H1 (cell line): ENCODE measurements at regions not wholly inside any gene's neighbourhood (a gene's known extent, or its start where the extent isn't known, plus 50 kb on each side); places are given as distances from the start of the nearest gene placed in this dataset.

Experiments
- CTCF ChIA-PET: fragments of 300-600 bp; sonication (Branson Sonifier 250); formaldehyde crosslinking; loops from one replicate; lab custom pipeline; 2021; ENCODE audit not compliant: partially characterized antibody; lab: Charles Lee
- POLR2A ChIA-PET: fragments of 300-600 bp; sonication (Branson Sonifier 250); formaldehyde crosslinking; loops from one replicate; lab custom pipeline; 2021; ENCODE audit warnings: inconsistent platforms; ENCODE audit not compliant: partially characterized antibody; lab: Charles Lee
- DNase-seq, 2 experiments: peaks; one replicate each; pipeline versions ENCODE4 v3.0.0 to v3.0.0-alpha.2; 2010 to 2022; ENCODE audit warnings: low spot score in 2 of 2, low read depth in 1 of 2, mixed read lengths in 1 of 2
- FAIRE-seq: peaks from 2 replicates; lab custom pipeline; 2011; peaks lifted over from hg19 to GRCh38; lab: Jason Lieb, UNC
- H2AFZ ChIP-seq: 2 replicates; pipeline ENCODE4 v1.8.1; 2012; ENCODE audit warnings: low read length, inconsistent platforms
- H2AK5ac ChIP-seq: 2 replicates; pipeline ENCODE4 v1.6.1; 2013; ENCODE audit warnings: low read depth, low read length
- H2BK120ac ChIP-seq: replicated peaks from 2 replicates; pipeline ENCODE3; 2013; ENCODE audit warnings: low read depth, low read length, inconsistent platforms
- H2BK12ac ChIP-seq: 2 replicates; pipeline ENCODE4 v1.6.1; 2013; ENCODE audit warnings: low read depth, low read length
- H2BK15ac ChIP-seq: 2 replicates; pipeline ENCODE4 v1.6.1; 2013; ENCODE audit warnings: low read length
- H2BK20ac ChIP-seq: 2 replicates; pipeline ENCODE4 v1.6.1; 2013; ENCODE audit warnings: low read length
- H2BK5ac ChIP-seq: 2 replicates; pipeline ENCODE4 v1.6.1; 2013; ENCODE audit warnings: low read depth, low read length
- H3K14ac ChIP-seq: 2 replicates; pipeline ENCODE4 v1.6.1; 2013; ENCODE audit warnings: inconsistent platforms; ENCODE audit not compliant: insufficient read length
- H3K18ac ChIP-seq: 2 replicates; pipeline ENCODE4 v1.6.1; 2013; ENCODE audit warnings: low read length; ENCODE audit errors: extremely low read depth
- H3K23ac ChIP-seq: 2 replicates; pipeline ENCODE4 v1.6.1; 2013; ENCODE audit warnings: inconsistent platforms; ENCODE audit not compliant: insufficient read length
- H3K23me2 ChIP-seq: 2 replicates; pipeline ENCODE4 v1.6.1; 2013; ENCODE audit warnings: low read depth, low read length
- H3K27ac ChIP-seq: 2 replicates; pipeline ENCODE4 v1.6.1; 2011; ENCODE audit warnings: low read depth, low read length, inconsistent platforms
- H3K27me3 ChIP-seq, 4 experiments: replicated peaks in 1 of 4; 1 replicate in 1 of 4; 2 replicates in 3 of 4; pipeline versions ENCODE4 v1.6.1 to v1.8.1; 2011 to 2013; ENCODE audit warnings: low read length in 3 of 4, mild to moderate bottlenecking in 3 of 4, inconsistent platforms in 2 of 4, mixed read lengths in 2 of 4, moderate library complexity in 1 of 4; ENCODE audit not compliant: control insufficient read depth in 3 of 4, insufficient read depth in 3 of 4; ENCODE audit errors: extremely low read depth in 1 of 4
- H3K36me3 ChIP-seq, 4 experiments: 2 replicates each; pipeline versions ENCODE4 v1.6.1 to v1.8.1; 2011 to 2013; ENCODE audit warnings: mild to moderate bottlenecking in 4 of 4, low read length in 3 of 4, moderate library complexity in 2 of 4, control low read depth in 1 of 4, inconsistent platforms in 1 of 4; ENCODE audit not compliant: insufficient read depth in 4 of 4, control insufficient read depth in 2 of 4
- H3K4ac ChIP-seq: replicated peaks from 2 replicates; pipeline ENCODE3; 2013; ENCODE audit warnings: low read length, low read depth, mixed read lengths, inconsistent platforms; ENCODE audit not compliant: insufficient read length
- H3K4me1 ChIP-seq, 4 experiments: replicated peaks in 1 of 4; 1 replicate in 1 of 4; 2 replicates in 3 of 4; pipeline versions ENCODE4 v1.6.1 to v1.8.1; 2011 to 2013; ENCODE audit warnings: low read length in 3 of 4, inconsistent platforms in 2 of 4, mixed read lengths in 1 of 4; ENCODE audit not compliant: insufficient read depth in 4 of 4, control insufficient read depth in 3 of 4
- H3K4me2 ChIP-seq, 2 experiments: 2 replicates each; pipeline versions ENCODE4 v1.6.1 to v1.8.1; 2011 to 2013; ENCODE audit warnings: low read depth in 2 of 2, low read length in 2 of 2, control low read depth in 1 of 2, inconsistent platforms in 1 of 2, mild to moderate bottlenecking in 1 of 2; ENCODE audit not compliant: insufficient read depth in 1 of 2
- H3K4me3 ChIP-seq, 4 experiments: fragments of 200-600, 300-600 bp in 1 of 4; sonication (generic), shearing (Covaris generic), sonication (Bioruptor Twin) in 1 of 4; 2 replicates each; pipeline versions ENCODE4 v1.5.1 to v1.8.1; 2011 to 2016; ENCODE audit warnings: low read length in 4 of 4, low read depth in 3 of 4, control low read depth in 2 of 4, inconsistent platforms in 2 of 4, mild to moderate bottlenecking in 2 of 4, mixed read lengths in 1 of 4, moderate library complexity in 1 of 4; ENCODE audit not compliant: insufficient read depth in 2 of 4; ENCODE audit errors: extremely low read depth in 1 of 4
- H3K56ac ChIP-seq: replicated peaks from 2 replicates; pipeline ENCODE3; 2013; ENCODE audit warnings: low read depth, mild to moderate bottlenecking, mixed read lengths, low read length, inconsistent platforms; ENCODE audit not compliant: insufficient read length
- H3K79me1 ChIP-seq: 2 replicates; pipeline ENCODE4 v1.6.1; 2013; ENCODE audit warnings: low read depth, low read length, control low read depth
- H3K79me2 ChIP-seq, 2 experiments: 2 replicates each; pipeline versions ENCODE4 v1.6.1 to v1.8.1; 2012 to 2013; ENCODE audit warnings: low read length in 2 of 2, mild to moderate bottlenecking in 2 of 2, inconsistent platforms in 1 of 2; ENCODE audit not compliant: insufficient read depth in 2 of 2, control insufficient read depth in 1 of 2
- H3K9ac ChIP-seq, 4 experiments: replicated peaks in 1 of 4; 1 replicate in 1 of 4; 2 replicates in 3 of 4; pipeline versions ENCODE4 v1.6.1 to v1.8.1; 2011 to 2013; ENCODE audit warnings: low read depth in 3 of 4, low read length in 3 of 4, control low read depth in 2 of 4, mild to moderate bottlenecking in 2 of 4, moderate library complexity in 2 of 4, inconsistent platforms in 1 of 4; ENCODE audit errors: extremely low read depth in 1 of 4
- H3K9me3 ChIP-seq, 2 experiments: 2 replicates each; pipeline versions ENCODE4 v1.6.1 to v1.8.1; 2012 to 2013; ENCODE audit warnings: mild to moderate bottlenecking in 2 of 2, moderate library complexity in 2 of 2, control low read depth in 1 of 2, inconsistent platforms in 1 of 2, low read depth in 1 of 2, low read length in 1 of 2, mixed read lengths in 1 of 2; ENCODE audit not compliant: insufficient read depth in 2 of 2
- H4K20me1 ChIP-seq, 2 experiments: replicated peaks in 1 of 2; 2 replicates each; pipeline versions ENCODE3 to v1.8.1; 2011 to 2013; ENCODE audit warnings: inconsistent platforms in 2 of 2, low read length in 2 of 2, mild to moderate bottlenecking in 1 of 2; ENCODE audit not compliant: insufficient read depth in 2 of 2, control insufficient read depth in 1 of 2
- H4K5ac ChIP-seq: 2 replicates; pipeline ENCODE4 v1.6.1; 2013; ENCODE audit warnings: low read length, low read depth, mixed read lengths, inconsistent platforms; ENCODE audit not compliant: insufficient read length
- H4K8ac ChIP-seq: 2 replicates; pipeline ENCODE4 v1.8.0; 2013; ENCODE audit warnings: mild to moderate bottlenecking, moderate library complexity, low read length, inconsistent platforms; ENCODE audit not compliant: insufficient read depth; ENCODE audit errors: extremely low read depth
- H4K91ac ChIP-seq: replicated peaks from 2 replicates; pipeline ENCODE3; 2013; ENCODE audit warnings: low read length, mixed read lengths, inconsistent platforms; ENCODE audit not compliant: insufficient read length
- ASH2L ChIP-seq: fragments of 200-600, 300-600 bp; sonication (generic); IDR thresholded peaks from one replicate; pipeline ENCODE4 v1.7.1; 2017; ENCODE audit warnings: low read length
- BCL11A ChIP-seq, 2 experiments: IDR thresholded peaks; one replicate each; pipeline ENCODE4 v1.6.1; 2011; ENCODE audit warnings: low read depth in 2 of 2, low read length in 2 of 2, mild to moderate bottlenecking in 2 of 2
- CBX5 ChIP-seq: fragments of 300-800, 300-1000 bp; sonication (generic); IDR thresholded peaks from 2 replicates; pipeline ENCODE4 v1.7.1; 2016; ENCODE audit warnings: antibody characterized with exemption, low read length, low read depth
- CREB1 ChIP-seq: IDR thresholded peaks from 2 replicates; pipeline ENCODE4 v1.6.1; 2012; ENCODE audit warnings: inconsistent platforms
- HDAC6 ChIP-seq: IDR thresholded peaks from one replicate; pipeline ENCODE4 v1.7.1; 2012; ENCODE audit warnings: low read depth, mild to moderate bottlenecking, inconsistent platforms, low read length, moderate library complexity
- NANOG ChIP-seq: IDR thresholded peaks from 2 replicates; pipeline ENCODE4 v1.6.1; 2011; ENCODE audit warnings: low read length, low read depth, mild to moderate bottlenecking, inconsistent platforms; ENCODE audit not compliant: insufficient read depth, poor library complexity, severe bottlenecking
- RFX5 ChIP-seq: IDR thresholded peaks from 2 replicates; pipeline ENCODE4 v1.6.1; 2011; ENCODE audit warnings: low read depth, low read length, improper control_type of control experiment, borderline replicate concordance
- RXRA ChIP-seq: IDR thresholded peaks from 2 replicates; pipeline ENCODE4 v1.6.1; 2011; ENCODE audit warnings: low read depth, mild to moderate bottlenecking, low read length, moderate library complexity; ENCODE audit not compliant: insufficient read depth
- USF2 ChIP-seq: IDR thresholded peaks from 2 replicates; pipeline ENCODE4 v1.6.1; 2011; ENCODE audit warnings: low read length, improper control_type of control experiment
- ZNF274 ChIP-seq: IDR thresholded peaks from 2 replicates; pipeline ENCODE4 v1.7.0; 2012; ENCODE audit warnings: low read length, borderline replicate concordance; ENCODE audit errors: extremely low read depth
- WGBS, 2 experiments: shearing (Covaris generic) in 1 of 2; methylation state at CpG; one replicate each; pipeline versions ENCODE4 v1.1.6 to v1.1.7; 2013 to 2015; ENCODE audit warnings: low lambda C conversion rate in 2 of 2, mixed read lengths in 2 of 2, inconsistent platforms in 1 of 2, low coverage in 1 of 2, missing lambda C conversion rate in 1 of 2; ENCODE audit not compliant: insufficient replicate concordance in 2 of 2, insufficient coverage in 1 of 2, insufficient read length in 1 of 2; ENCODE audit errors: extremely low coverage in 1 of 2, missing lambda C conversion rate in 1 of 2; 5-methylcytosine and 5-hydroxymethylcytosine counted together

- TF ChIP-seq NANOG (no peak), ZNF274 (no peak), BCL11A (IDR thresholded peaks at IDR 0.05; ENCODE audit: low read depth in 2 of 2, low read length in 2 of 2) (no peak), RFX5 (no peak), USF2 (no peak), CBX5 (no peak), CREB1 (no peak), RXRA (no peak), ASH2L (no peak), HDAC6 (no peak)
- Histone ChIP-seq H2BK20ac (no peak overlapping the region), H3K18ac (no peak overlapping the region), H3K14ac (no peak overlapping the region), H3K4me1 (no peaks in the 10 kb centered on the region), H3K4me2 (no peak overlapping the region), H3K23ac (no peak overlapping the region), H3K23me2 (no peaks in the 10 kb centered on the region), H2AK5ac (no peak overlapping the region), H3K79me2 (no peaks in the 10 kb centered on the region), H2BK120ac (no peak overlapping the region), H4K20me1 (no peaks in the 10 kb centered on the region), H3K9me3 (no peaks in the 10 kb centered on the region), H4K91ac (no peak overlapping the region), H2BK15ac (no peak overlapping the region), H3K79me1 (no peaks in the 10 kb centered on the region), H3K4ac (no peak overlapping the region), H3K27me3 (no peaks in the 10 kb centered on the region), H3K36me3 (no peaks in the 10 kb centered on the region), H3K4me3 (no peak overlapping the region), H2BK12ac (no peak overlapping the region), H4K5ac (no peak overlapping the region), H2AFZ (no peak overlapping the region), H3K9ac (no peak overlapping the region), H3K27ac (no peak overlapping the region), H2BK5ac (no peak overlapping the region), H4K8ac (no peak overlapping the region), H3K56ac (no peak overlapping the region)
- WGBS, 2 experiments, result 94% methylated on average over 1 of the region's 1 CpG; no CpG with 5 or more reads in 1 of the 2 experiments
- FAIRE-seq, result no peak
- ChIA-PET POLR2A (no interaction called here), CTCF (no interaction called here)
- no peak for DNase-seq
Observed at GRCh38 chr12:33180918-33181317, 258.7 kb downstream of the SYT10 start.
